Loucy (cell line): ENCODE measurements at regions not wholly inside any gene's neighbourhood (a gene's known extent, or its start where the extent isn't known, plus 50 kb on each side); places are given as distances from the start of the nearest gene placed in this dataset.

Experiments
- CTCF ChIP-seq: fragments of 200-600 bp; sonication (generic); conservative IDR thresholded peaks from 2 replicates; pipeline ENCODE4 v1.5.1; 2014; ENCODE audit warnings: mild to moderate bottlenecking, antibody characterized with exemption, low read length
- EZH2phosphoT487 ChIP-seq: fragments of 200-600 bp; IDR thresholded peaks from 2 replicates; pipeline ENCODE4 v1.6.1; 2018; ENCODE audit warnings: antibody characterized with exemption, mild to moderate bottlenecking, moderate library complexity, borderline replicate concordance

DNA sequence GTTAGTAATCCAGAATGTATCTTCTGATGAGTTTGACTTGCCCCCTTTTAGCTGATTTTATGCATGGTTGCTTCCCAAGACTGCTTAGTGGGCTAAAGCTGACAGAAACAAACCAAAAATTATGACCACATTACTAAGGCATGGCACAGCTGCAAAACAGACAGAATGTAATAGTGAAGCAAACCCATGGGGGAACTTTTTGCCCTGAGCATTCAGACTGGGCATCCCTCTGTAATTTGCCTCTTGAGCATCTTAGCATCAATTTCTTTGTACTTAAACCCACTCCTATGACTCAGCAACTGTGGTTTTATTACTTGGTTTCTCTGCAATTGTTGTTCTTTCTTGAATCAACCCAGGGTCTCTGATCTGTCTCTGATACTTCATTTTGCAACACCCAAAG, 487.3 kb upstream of the DCC start:
- no peak for TF ChIP-seq CTCF
- TF ChIP-seq EZH2phosphoT487 = no peak
